Cardiac muscle cell (in vitro differentiated cells and primary cell): ENCODE measurements at regions not wholly inside any gene's neighbourhood (a gene's known extent, or its start where the extent isn't known, plus 50 kb on each side); places are given as distances from the start of the nearest gene placed in this dataset.
A peak's percentile ranks its signal among the peaks of the same experiment; 100 is the strongest.

Experiments used
- DNase-seq, 2 donors: peaks; one replicate each; pipeline versions ENCODE4 v3.0.0 to v3.0.0-alpha.2; 2010 to 2017; ENCODE audit warnings: low read depth in 1 of 2, low spot score in 1 of 2
- H3K27ac ChIP-seq: fragments of 200-600 bp; sonication (generic); 2 replicates; pipeline ENCODE4 v1.5.1; 2016
- H3K27me3 ChIP-seq: fragments of 200-600 bp; sonication (generic); 2 replicates; pipeline ENCODE4 v1.6.0; 2016; ENCODE audit warnings: control low read depth
- H3K36me3 ChIP-seq: fragments of 200-600 bp; sonication (generic); 2 replicates; pipeline ENCODE4 v1.5.1; 2016; ENCODE audit warnings: control low read depth
- H3K4me1 ChIP-seq: fragments of 200-600 bp; sonication (generic); 2 replicates; pipeline ENCODE4 v1.8.1; 2017; ENCODE audit warnings: low read depth, mild to moderate bottlenecking, mixed run types
- H3K4me3 ChIP-seq: fragments of 200-600 bp; sonication (generic); 2 replicates; pipeline ENCODE4 v1.5.1; 2016; ENCODE audit warnings: mild to moderate bottlenecking
- H3K9me3 ChIP-seq: fragments of 200-600 bp; sonication (generic); 2 replicates; pipeline ENCODE4 v1.5.1; 2017; ENCODE audit warnings: low read depth, mild to moderate bottlenecking, control low read depth
- CTCF ChIP-seq: IDR thresholded peaks from 2 replicates; pipeline ENCODE4 v1.5.1; 2012; ENCODE audit warnings: low read depth, mild to moderate bottlenecking, low read length

DNA sequence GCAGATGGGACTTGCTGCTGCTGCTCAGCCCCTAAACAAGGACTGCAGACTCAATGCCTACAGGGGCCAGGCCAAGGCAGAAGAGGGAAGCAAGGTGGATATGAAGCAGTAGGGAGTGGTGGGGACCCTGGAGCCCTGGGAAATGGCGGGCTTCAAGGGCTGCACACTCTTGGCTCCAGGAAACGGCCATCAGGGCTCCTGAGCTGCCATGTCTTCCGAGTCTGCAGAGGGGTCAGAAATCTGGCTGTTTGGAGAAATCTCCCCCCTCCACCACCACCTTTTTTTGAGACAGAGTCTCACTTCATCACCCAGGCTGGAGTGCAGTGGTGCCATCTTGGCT is 169.1 kb downstream of the KATNIP start:
- Histone ChIP-seq H3K27ac (no peak overlapping the region), H3K4me3 (no peak overlapping the region), H3K4me1 (no peaks in the 10 kb centered on the region), H3K36me3 (no peaks in the 10 kb centered on the region), H3K9me3 (no peaks in the 10 kb centered on the region), H3K27me3 (no peaks in the 10 kb centered on the region)
- no peak for TF ChIP-seq CTCF
- DNase-seq = no peak

- Histone ChIP-seq H3K27ac (no peak overlapping the region), H3K27me3 (no peaks in the 10 kb centered on the region), H3K4me3 (no peak overlapping the region), H3K9me3 (no peaks in the 10 kb centered on the region), H3K36me3 (no peaks in the 10 kb centered on the region), H3K4me1 (no peaks in the 10 kb centered on the region)
- no peak for DNase-seq
- no peak for TF ChIP-seq CTCF
Observed at GRCh38 chr16:27720731-27721530, 171.0 kb downstream of the KATNIP start.

DNA sequence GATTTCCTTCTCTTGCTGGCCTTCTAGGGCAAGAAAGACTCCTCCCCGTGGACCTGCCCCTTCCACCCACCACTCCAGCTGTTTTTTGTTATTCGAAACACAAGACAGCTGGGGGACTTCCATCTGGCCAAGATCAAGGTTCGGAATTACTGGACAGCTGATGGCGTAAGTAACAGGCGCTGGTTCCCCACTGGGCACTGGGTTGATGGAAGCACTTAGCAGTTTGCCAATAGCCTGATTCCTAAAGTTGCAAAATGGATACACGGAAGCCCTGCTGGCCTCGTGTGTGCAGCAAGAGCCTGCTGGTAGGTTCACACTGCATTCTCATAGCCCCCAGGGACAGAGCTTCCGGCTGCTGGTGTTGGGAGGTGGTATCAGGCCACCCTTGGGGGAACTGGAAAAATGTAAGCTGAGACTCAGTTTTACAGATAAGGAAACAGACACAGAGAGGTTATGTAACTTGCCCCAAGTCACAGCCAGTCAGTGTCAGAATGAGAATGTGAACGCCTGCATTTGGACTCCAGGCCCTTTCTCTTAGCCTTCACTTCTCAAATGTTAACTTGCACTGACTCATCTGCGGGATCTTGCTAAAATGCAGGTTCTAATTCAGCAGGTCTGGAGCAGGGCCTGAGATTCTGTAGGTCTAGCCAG is 171.7 kb downstream of the KATNIP start:
- Histone ChIP-seq H3K4me1 (no peaks in the 10 kb centered on the region), H3K9me3 (no peaks in the 10 kb centered on the region), H3K4me3 (no peak overlapping the region), H3K27ac (no peak overlapping the region), H3K27me3 (no peaks in the 10 kb centered on the region), H3K36me3 (no peaks in the 10 kb centered on the region)
- TF ChIP-seq CTCF = no peak
- peak in 1 of 2 donors; percentile 100 for DNase-seq

DNA sequence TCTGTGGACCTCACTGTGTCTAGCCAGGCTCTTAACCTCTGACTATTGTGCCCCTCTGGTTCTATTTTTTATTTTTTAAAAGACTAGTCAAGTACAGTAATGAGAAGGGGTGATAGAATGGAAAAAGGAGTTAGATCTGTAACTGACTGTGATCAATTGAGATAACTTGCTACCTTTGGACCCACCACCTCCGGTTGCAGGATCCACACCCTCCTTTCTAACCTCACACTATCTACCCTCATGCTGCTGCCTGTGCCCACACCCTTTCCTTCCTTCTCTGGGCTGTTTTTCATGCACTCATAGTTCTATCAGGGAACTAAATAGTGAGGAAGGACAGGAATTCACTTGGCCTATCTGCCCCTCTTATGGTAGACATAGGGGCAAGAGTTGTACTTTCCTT is 172.3 kb downstream of the KATNIP start:
- no peak for DNase-seq
- Histone ChIP-seq H3K27ac (no peak overlapping the region), H3K36me3 (no peaks in the 10 kb centered on the region), H3K9me3 (no peaks in the 10 kb centered on the region), H3K4me3 (no peak overlapping the region), H3K27me3 (no peaks in the 10 kb centered on the region), H3K4me1 (no peaks in the 10 kb centered on the region)
- no peak for TF ChIP-seq CTCF

GRCh38 chr16:27722892-27723450 is 173.0 kb downstream of the KATNIP start:
- no peaks in the 10 kb centered on the region for H3K9me3 ChIP-seq
- no peaks in the 10 kb centered on the region for H3K27me3 ChIP-seq
- H3K4me1 ChIP-seq = no peaks in the 10 kb centered on the region
- TF ChIP-seq CTCF = no peak
- DNase-seq = peak in 1 of 2 donors; percentile 21
- H3K4me3 ChIP-seq = no peak overlapping the region
- no peaks in the 10 kb centered on the region for H3K36me3 ChIP-seq
- no peak overlapping the region for H3K27ac ChIP-seq
